HG02642 (cell line): ENCODE measurements at regions not wholly inside any gene's neighbourhood (a gene's known extent, or its start where the extent isn't known, plus 50 kb on each side); places are given as distances from the start of the nearest gene placed in this dataset.

Experiments used
- ATAC-seq: cut with Tn5 transposase; IDR thresholded peaks from one replicate; pipeline ENCODE4 v1.9.1; 2021; ENCODE audit warnings: mild to moderate bottlenecking; ENCODE audit not compliant: unreplicated experiment, poor library complexity

- ATAC-seq = no peak
Measured at GRCh38 chr18:77501266-77501665, 251.6 kb downstream of the GALR1 start.

DNA sequence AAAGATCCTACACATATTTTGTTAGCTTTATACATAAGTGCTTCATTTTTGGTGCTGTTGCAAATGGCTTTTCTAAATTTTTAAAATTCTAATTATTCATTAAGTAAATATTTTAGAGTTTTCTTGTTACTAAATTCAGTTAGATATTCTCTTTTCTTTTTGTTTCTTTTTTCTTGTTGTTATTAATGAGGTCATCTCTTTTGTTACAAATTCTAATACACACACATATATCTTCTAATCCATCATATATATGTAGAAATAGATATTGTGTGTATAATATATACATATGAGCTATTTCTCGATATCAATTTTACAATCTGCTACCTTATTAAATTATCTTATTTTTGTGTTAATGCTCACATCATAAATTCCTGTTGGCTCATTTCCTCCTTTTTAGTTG is 255.9 kb downstream of the GALR1 start:
- no peak for ATAC-seq

DNA sequence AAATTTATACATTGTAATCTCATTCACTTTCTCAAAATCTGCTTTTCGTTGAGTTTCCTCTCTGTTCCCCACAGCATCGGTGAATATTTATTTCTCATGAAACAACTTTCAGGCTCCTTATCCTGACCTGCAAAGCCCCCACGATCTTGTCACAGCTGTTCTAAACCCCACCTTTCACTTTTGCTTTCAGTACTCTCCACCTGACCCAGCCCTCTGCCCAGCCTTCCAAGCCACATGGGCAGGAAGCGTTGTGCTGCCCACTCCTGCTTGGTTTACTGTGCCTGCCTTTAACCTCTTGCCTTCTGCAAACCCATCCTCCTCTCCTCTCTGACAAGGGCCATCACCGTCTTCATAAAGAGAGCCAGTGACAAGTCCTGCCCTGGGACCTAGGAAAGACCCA is 262.5 kb downstream of the GALR1 start:
- ATAC-seq = no peak

DNA sequence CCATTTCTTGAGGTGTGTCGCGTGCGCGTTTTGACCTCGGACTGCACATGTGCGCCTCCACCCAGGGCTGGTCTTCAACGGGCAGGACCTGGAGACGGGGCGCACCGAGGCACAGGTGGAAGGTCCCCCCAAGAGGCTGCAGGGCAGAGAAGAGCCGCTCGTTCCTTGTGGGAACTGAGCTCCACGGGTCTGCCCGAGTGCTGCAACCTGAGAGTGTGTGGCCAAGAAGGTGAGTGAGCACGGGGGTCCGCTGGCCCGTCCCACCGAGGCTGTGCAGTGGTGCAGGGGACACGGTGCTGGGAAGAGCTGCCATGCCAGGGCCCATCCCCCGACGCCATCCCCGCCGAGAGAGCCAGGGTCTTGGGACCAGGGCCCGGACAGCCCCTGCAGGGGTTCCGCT is 268.3 kb downstream of the GALR1 start:
- no peak for ATAC-seq

- no peak for ATAC-seq
Measured at GRCh38 chr18:77520767-77521166, 271.1 kb downstream of the GALR1 start.

DNA sequence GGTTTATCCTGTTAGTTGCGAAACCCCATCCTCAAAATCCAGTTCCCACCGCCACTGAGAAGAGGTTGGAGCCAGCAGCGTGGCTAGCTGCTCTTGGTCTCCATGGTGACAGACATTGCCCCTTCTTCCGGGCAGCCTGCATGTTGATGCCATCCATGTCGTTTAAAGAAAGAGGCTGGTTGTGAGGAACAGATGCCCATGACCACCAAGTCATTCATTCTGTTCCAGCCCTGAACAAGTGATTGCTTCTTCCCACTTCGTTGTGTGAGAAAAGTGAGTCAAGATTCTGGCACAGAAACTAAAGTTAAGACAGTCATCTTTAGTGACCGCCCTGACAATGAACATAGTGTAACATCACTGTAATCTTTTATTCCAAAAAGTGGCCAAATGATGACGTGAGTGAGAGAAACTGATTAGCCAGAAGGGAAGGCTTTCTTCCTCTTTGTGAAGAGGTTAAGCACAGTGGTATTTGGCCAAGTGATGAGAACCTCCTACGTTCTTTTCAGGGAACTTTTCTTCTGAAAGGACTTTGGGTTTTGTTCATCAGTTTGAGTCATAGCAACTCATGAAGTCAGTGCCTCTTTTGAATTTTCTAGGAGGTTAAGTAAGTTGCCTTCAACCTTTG is 272.5 kb downstream of the GALR1 start:
- ATAC-seq = no peak

- no peak for ATAC-seq
Measured at GRCh38 chr18:77524909-77525308, 275.3 kb downstream of the GALR1 start.

DNA sequence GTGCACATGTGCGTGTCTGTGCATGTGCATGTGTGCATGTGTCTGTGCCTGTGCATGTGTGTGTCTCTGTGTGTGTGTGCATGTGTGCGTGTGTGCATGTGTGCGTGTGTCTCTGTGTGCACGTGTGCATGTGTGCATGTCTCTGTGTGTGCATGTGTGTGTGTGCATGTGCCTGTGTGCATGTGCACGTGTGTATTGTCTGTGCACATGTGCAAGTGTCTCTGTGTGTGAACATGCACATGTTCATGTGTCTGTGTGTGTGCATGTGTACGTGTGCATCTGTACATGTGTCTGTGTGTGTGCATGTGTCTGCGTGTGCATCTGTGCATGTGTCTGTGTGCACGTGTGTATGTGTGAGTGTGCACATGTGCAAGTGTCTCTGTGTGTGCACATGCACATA is 277.3 kb downstream of the GALR1 start:
- ATAC-seq = no peak

- ATAC-seq = no peak
Measured at GRCh38 chr18:77528872-77529271, 279.2 kb downstream of the GALR1 start.

DNA sequence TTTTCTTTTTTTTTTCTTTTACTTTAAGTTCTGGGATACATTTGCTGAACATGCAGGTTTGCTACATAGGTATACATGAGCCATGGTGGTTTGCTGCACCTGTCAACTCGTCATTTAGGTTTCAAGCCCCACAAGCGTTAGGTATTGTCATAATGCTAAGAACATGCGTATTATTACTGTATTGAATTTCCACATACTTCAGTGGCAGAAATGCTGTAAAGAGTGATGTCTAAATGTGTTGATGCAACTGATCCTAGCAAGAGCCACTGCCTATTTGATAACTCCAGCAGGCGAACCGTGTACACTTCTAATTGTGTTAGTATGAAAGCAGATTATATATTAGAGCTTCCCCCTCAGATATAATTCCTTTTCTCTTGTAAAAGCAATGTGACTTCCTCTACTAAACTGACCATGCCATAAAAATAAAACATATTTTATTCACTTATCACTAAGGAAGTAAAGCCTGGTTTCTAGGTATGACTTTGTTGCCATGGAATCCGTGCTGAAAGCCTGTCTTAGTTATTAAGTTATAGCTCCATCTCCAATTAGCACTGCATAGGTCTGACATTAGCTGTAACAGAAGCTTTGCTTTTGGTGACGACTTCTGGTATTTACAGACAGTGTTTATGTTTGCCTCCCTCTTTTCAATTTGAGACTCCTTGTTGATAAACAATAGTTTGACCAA is 280.0 kb downstream of the GALR1 start:
- no peak for ATAC-seq

DNA sequence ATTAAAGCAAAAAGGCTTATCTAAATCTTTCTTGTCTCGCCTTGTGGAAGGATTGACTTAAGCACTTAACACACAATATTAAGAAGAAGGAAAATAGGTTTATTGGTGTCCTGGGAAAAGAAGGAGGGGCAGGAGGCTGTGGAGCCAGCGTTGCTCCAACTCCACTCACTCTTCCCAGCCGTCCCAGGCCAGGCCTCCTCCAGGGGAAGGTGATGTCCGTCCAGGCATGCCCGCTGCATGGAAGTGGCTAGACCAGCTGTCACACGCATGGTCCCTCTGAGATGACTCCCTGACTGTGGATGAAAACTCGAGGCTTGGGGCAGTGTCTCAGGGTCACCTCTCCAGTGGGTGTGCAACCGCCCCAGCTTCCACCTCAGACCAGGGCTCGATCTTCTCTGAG is 281.1 kb downstream of the GALR1 start:
- no peak for ATAC-seq

GRCh38 chr18:77539860-77540259 is 290.2 kb downstream of the GALR1 start:
- ATAC-seq = no peak

GRCh38 chr18:77544792-77545191 is 295.1 kb downstream of the GALR1 start:
- no peak for ATAC-seq

GRCh38 chr18:77547757-77548156 is 298.1 kb downstream of the GALR1 start:
- no peak for ATAC-seq

DNA sequence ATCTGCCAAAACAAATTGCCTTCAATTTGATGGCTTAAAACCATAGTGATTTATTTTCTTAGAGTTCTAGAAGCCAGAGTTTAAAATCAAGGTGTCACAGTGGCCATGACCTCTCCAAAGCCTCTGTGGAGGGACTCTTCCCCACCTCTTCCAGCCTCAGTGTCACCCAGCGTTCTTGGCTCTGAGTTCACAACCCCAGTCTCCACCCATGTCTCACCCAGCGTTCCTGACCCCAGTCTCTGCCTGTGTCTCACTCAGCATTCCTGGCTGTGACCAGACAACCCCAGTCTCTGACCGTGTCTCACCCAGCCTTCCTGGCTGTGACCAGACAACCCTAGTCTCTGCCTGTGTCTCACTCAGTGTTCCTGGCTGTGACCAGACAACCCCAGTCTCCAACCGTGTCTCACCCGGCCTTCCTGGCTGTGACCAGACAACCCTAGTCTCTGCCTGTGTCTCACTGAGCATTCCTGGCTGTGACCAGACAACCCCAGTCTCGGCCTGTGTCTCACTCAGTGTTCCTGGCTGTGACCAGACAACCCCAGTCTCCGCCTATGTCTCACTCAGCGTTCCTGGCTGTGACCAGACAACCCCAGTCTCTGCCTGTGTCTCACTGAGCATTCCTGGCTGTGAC is 299.3 kb downstream of the GALR1 start:
- ATAC-seq = no peak

GRCh38 chr18:77550625-77551024 is 301.0 kb downstream of the GALR1 start:
- ATAC-seq = no peak

DNA sequence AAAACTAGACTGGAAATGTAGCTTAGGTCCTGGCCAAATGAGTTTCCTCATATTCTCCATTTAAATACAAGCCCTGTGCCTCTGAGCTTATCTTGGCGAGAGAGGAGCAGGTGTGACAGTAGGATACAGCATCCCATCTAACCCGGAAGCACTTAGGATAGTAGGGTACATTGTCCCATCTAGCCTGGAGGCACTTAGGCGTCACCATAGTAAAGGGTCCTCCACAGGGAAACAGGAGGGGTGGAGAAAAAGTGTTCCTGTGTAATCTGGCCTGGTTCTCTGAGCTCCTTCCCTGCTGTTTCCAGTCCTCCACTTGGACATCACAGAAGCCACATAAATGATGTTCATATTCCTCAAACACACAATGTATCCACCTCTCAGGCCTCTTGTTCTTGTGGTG is 301.4 kb downstream of the GALR1 start:
- no peak for ATAC-seq

DNA sequence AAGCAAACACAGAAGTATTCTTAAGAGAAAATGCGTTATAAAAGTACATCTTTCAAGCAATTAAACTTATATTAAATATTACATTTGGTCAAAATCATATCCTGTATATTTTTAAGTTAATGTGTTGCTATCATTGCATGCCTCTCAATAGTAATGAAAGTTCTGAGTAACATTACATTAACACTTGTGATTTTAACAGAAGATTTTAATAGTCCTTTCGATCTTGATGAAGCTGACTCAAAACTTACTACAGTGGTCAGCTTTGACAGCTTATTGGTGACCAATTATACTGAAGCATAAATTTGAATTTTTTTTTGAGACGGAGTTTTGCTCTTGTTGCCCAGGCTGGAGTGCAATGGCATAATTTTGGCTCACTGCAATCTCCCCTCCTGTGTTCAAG is 303.3 kb downstream of the GALR1 start:
- no peak for ATAC-seq

GRCh38 chr18:77554061-77554460 is 304.4 kb downstream of the GALR1 start:
- no peak for ATAC-seq

DNA sequence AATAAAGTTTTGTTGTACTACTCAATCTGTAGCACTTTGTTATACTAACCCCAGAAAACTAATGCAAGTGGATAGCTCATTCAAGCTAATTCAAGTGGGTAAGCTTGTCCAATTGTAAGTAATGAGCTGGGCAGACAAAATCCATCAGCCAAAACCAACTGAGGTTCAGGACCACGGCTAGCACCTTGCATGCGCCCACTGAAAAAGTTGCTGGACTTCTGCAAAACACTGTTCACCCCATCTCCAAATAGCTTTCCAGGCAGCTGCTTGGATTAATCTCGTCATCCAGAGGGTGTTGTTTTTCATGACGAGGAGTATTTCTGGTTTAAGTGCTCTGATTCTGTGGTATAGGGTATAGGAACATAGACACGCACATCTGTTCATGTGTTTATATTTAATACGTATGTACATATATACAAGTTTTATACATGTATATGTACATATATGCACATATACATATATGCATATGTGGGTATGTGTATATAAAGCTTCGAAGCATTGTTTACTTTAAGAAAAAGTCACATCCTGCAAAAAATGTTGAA is 307.5 kb downstream of the GALR1 start:
- ATAC-seq = no peak

DNA sequence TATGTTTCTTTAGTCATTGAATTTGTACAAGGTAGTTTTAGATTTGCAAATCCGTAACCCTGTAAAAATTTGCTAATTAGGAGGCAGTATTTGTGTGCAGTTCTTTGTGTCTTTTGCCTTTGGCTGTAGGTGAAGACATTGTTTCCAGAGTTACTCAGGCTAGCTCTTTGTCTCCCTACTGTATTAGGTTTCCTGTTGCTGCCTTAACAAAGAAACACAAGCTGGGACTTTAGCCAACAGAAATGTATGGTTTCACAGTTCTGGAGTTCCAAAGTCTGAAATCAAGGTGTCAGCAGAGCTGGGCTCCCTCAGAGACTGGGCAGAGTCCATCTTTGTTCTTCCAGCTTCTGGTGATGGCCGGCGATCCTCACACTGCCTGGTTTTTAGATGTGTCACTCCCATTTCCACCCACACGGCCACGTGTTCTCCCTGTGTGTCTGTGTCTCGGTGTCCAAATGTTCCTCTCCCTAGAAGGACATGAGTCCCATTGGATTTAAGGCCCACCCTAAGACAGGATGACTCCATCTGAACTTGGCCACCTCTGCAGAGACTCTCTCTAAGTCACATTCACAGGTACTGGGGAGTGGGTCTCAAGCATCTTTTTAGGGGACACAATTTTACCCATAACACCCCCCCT is 309.7 kb downstream of the GALR1 start:
- ATAC-seq = no peak
